ENCODE measurements at regions not wholly inside any gene's neighbourhood (a gene's known extent, or its start where the extent isn't known, plus 50 kb on each side); places are given as distances from the start of the nearest gene placed in this dataset.

DNA sequence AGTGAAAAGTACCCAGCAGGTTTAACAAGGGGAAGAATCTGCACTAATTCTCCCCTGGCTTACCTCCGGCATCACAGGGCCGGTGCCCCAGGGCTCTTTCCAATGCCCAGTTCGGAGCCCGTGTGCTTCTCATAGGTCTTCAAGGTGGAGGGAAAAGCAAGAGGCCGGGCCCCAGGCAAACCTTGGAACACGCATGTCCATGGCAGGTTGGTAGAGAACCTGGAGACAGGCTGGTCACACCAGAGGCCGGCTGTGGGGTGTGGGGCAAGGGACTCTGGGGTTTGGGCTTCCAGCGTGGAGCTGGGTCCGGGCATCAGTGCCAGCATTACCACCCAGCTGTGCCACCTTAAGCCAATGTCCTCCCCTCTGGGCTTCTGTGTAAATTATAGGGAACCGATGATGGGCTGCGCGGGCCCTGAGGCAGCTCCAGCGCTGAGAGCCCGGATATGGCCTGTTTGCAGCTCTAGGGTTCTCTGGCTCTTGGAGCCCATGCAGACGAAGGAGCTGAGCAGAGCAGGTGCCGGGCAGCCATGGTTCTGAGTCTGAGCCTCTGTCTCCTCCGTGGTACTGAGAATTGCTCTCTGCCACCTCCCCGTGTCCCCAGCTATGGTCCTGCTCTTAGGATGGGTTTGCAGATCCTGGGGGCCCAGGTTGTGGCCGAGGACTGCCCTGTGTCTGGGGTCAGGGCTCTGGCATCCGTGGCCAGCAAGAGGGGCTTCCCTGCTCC, 197.0 kb upstream of the C14orf180 start:
- peaks cover 12% of the 10 kb centered on the region for H3K27me3 Mint-ChIP-seq (ENCODE audit: unreplicated experiment)
- H3K9me3 Mint-ChIP-seq (ENCODE audit: unreplicated experiment) = no peaks in the 10 kb centered on the region
- no peak overlapping the region for H3K4me3 Mint-ChIP-seq (ENCODE audit: unreplicated experiment)
- TF ChIP-seq, protein P1, sequence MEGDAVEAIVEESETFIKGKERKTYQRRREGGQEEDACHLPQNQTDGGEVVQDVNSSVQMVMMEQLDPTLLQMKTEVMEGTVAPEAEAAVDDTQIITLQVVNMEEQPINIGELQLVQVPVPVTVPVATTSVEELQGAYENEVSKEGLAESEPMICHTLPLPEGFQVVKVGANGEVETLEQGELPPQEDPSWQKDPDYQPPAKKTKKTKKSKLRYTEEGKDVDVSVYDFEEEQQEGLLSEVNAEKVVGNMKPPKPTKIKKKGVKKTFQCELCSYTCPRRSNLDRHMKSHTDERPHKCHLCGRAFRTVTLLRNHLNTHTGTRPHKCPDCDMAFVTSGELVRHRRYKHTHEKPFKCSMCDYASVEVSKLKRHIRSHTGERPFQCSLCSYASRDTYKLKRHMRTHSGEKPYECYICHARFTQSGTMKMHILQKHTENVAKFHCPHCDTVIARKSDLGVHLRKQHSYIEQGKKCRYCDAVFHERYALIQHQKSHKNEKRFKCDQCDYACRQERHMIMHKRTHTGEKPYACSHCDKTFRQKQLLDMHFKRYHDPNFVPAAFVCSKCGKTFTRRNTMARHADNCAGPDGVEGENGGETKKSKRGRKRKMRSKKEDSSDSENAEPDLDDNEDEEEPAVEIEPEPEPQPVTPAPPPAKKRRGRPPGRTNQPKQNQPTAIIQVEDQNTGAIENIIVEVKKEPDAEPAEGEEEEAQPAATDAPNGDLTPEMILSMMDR (IDR thresholded peaks at IDR 0.05; ENCODE audit: unreplicated experiment) = no peak
- no peak overlapping the region for H3K27ac Mint-ChIP-seq (ENCODE audit: unreplicated experiment)
- H3K36me3 Mint-ChIP-seq (ENCODE audit: low read depth, unreplicated experiment) = peaks cover 6% of the 10 kb centered on the region
- no peak for DNase-seq (ENCODE audit: low spot score)
- no peaks in the 10 kb centered on the region for H3K4me1 Mint-ChIP-seq (ENCODE audit: unreplicated experiment)

DNA sequence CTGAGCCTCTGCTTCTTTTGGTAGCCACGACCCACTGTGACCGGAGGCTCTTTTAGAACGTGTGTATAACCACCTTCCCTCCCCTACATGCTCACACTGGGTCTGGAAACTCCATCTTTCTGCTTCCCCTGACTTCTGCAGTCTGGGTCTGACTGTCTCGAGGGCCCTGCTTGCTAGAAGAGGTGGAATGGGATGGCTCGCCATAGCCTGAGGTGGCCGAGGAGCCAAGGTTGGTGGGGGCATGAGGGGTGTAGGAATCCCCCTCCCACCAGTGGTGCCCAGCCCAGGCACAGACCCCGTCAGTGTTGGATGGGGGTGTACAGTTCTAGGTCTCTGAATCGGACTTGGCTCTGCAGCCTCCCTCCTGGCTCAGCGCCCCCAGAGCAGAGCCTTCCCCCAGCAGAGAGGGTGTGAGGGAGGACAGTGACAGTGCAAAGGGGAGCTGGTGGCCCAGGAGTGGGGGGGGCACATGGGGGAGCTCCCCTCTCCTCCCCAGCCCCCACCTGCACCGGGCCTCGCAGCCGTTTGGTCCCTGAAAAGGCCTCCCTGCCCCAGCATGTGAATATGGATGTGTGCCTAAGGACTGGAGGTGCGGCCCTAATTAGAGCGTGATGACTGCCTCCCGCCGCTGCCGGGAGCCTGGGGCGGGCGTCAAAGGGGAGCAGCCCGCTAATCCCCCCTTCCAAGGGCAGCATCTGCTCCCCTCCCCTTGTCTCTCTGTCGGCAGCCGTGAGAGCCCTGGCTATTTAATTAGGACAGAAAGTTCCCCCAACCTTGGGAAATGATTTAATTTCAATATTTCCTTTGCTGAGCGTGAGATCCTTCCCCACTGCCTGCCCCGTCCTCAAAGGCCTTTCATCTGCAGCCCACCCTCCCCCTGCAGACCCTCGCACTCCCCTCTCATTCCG, 196.2 kb upstream of the C14orf180 start:
- DNase-seq (ENCODE audit: low spot score) = no peak
- H3K4me1 Mint-ChIP-seq (ENCODE audit: unreplicated experiment) = no peaks in the 10 kb centered on the region
- peaks cover 6% of the 10 kb centered on the region for H3K36me3 Mint-ChIP-seq (ENCODE audit: low read depth, unreplicated experiment)
- TF ChIP-seq, protein P1 (IDR thresholded peaks at IDR 0.05; ENCODE audit: unreplicated experiment) = no peak
- no peak overlapping the region for H3K27ac Mint-ChIP-seq (ENCODE audit: unreplicated experiment)
- no peaks in the 10 kb centered on the region for H3K9me3 Mint-ChIP-seq (ENCODE audit: unreplicated experiment)
- H3K27me3 Mint-ChIP-seq (ENCODE audit: unreplicated experiment) = peaks cover 12% of the 10 kb centered on the region
- no peak overlapping the region for H3K4me3 Mint-ChIP-seq (ENCODE audit: unreplicated experiment)

DNA sequence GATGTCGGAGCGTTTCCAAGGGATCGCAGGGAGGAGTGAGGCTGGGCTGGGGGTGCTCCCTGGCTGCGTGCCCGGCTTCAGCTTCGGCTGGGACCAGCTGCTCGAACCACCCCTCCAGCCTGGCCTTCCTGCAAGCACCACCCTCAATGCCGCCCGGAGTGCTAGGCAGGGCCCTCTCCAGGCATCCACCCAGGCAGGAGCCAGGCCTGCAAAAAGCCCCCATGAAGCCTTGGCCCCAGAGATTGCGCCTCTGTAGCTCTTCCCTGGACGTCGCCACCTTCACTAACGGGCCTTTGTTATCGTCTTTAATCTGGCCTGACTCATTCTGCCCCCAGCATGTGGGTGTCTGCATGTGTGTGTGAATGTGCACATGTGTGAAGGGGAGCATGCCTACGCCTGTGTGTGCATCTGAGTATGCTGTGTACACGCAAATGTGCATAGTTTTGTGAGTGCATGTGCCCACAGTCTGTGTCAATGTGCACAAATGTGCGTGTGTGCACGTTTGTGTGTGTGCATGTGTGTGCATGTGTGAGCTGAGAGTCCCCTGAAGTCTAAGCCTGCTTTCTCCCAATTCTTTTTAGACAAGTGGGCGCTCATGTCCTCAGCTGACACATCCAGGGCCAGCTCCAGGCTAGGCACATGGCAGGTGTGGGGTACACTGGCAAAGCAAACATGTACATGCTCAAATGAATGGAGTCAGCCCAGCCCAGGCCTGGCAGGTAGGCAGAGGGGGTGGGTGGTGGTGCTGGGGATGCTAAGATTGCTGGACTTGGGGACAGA, 195.4 kb upstream of the C14orf180 start:
- H3K4me3 Mint-ChIP-seq (ENCODE audit: unreplicated experiment) = no peak overlapping the region
- no peaks in the 10 kb centered on the region for H3K4me1 Mint-ChIP-seq (ENCODE audit: unreplicated experiment)
- no peak for DNase-seq (ENCODE audit: low spot score)
- no peaks in the 10 kb centered on the region for H3K9me3 Mint-ChIP-seq (ENCODE audit: unreplicated experiment)
- peaks cover 9% of the 10 kb centered on the region for H3K27me3 Mint-ChIP-seq (ENCODE audit: unreplicated experiment)
- H3K27ac Mint-ChIP-seq (ENCODE audit: unreplicated experiment) = no peak overlapping the region
- H3K36me3 Mint-ChIP-seq (ENCODE audit: low read depth, unreplicated experiment) = peaks cover 6% of the 10 kb centered on the region
- TF ChIP-seq, protein P1 (IDR thresholded peaks at IDR 0.05; ENCODE audit: unreplicated experiment) = no peak

DNA sequence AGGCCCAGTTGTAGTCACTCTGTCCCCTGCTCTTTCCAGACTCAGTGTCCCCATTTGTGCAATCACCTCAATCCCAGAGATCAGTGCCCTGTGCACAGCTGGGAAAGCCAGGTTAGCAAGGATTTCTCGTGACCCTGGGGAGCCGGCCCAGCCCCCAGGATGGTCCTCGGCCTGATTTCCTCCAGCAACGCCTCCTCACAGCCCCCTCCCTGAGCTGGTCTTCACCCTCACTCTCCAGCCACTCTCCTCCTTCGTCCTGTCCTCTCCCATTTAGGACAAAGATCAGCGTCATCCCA, 194.8 kb upstream of the C14orf180 start:
- no peak overlapping the region for H3K27ac Mint-ChIP-seq (ENCODE audit: unreplicated experiment)
- peaks cover 9% of the 10 kb centered on the region for H3K27me3 Mint-ChIP-seq (ENCODE audit: unreplicated experiment)
- no peaks in the 10 kb centered on the region for H3K4me1 Mint-ChIP-seq (ENCODE audit: unreplicated experiment)

More for the DNA sequence above, 194.8 kb upstream of the C14orf180 start:
- no peak for DNase-seq (ENCODE audit: low spot score)
- no peaks in the 10 kb centered on the region for H3K9me3 Mint-ChIP-seq (ENCODE audit: unreplicated experiment)
- H3K36me3 Mint-ChIP-seq (ENCODE audit: low read depth, unreplicated experiment) = peaks cover 6% of the 10 kb centered on the region
- H3K4me3 Mint-ChIP-seq (ENCODE audit: unreplicated experiment) = no peak overlapping the region
- TF ChIP-seq, protein P1 (IDR thresholded peaks at IDR 0.05; ENCODE audit: unreplicated experiment) = no peak

Data from endothelial cell (in vitro differentiated cells).